Calu3 (cell line): ENCODE measurements at regions not wholly inside any gene's neighbourhood (a gene's known extent, or its start where the extent isn't known, plus 50 kb on each side); places are given as distances from the start of the nearest gene placed in this dataset.

Experiments
- BruUV-seq: library from RNA; stranded (reverse); fragments of 400-500 nt; replicated peaks from 2 replicates; lab custom pipeline; 2021; lab: Mats Ljungman, UMichigan
- CTCF ChIA-PET: fragments of 300-600 bp; sonication (Branson Sonifier 250); formaldehyde crosslinking; loops from one replicate; lab custom pipeline; 2022; ENCODE audit warnings: antibody characterized with exemption; lab: Charles Lee
- DNase-seq: peaks from one replicate; pipeline ENCODE4 v3.0.0; 2022
- H3K27ac Mint-ChIP-seq: one replicate; pipeline ENCODE4 v1.8.0; 2022; ENCODE audit warnings: mixed read lengths; ENCODE audit not compliant: unreplicated experiment
- H3K27me3 Mint-ChIP-seq: one replicate; pipeline ENCODE4 v1.8.0; 2022; ENCODE audit warnings: mixed read lengths; ENCODE audit not compliant: unreplicated experiment
- H3K36me3 Mint-ChIP-seq: one replicate; pipeline ENCODE4 v1.8.0; 2022; ENCODE audit warnings: mild to moderate bottlenecking, moderate library complexity, mixed read lengths; ENCODE audit not compliant: insufficient read depth, unreplicated experiment
- H3K4me1 Mint-ChIP-seq: one replicate; pipeline ENCODE4 v1.8.0; 2022; ENCODE audit warnings: mild to moderate bottlenecking, low read depth, mixed read lengths; ENCODE audit not compliant: unreplicated experiment
- H3K4me3 Mint-ChIP-seq: one replicate; pipeline ENCODE4 v1.8.0; 2022; ENCODE audit warnings: mild to moderate bottlenecking, low read depth, moderate library complexity, mixed read lengths; ENCODE audit not compliant: unreplicated experiment
- H3K9me3 Mint-ChIP-seq: one replicate; pipeline ENCODE4 v1.8.0; 2022; ENCODE audit warnings: low read depth, mixed read lengths; ENCODE audit not compliant: unreplicated experiment
- intact Hi-C: fragments of 100-400 bp; cut with micrococcal nuclease; formaldehyde crosslinking; loops from one replicate; pipeline ENCODE4 v1.10.0; 2022; ENCODE audit not compliant: unreplicated experiment
- TF ChIP-seq, protein P1 (sequence below): fragments of 200-600 bp; IDR thresholded peaks from one replicate; pipeline ENCODE4 v1.8.0; 2022; ENCODE audit warnings: antibody characterized with exemption; ENCODE audit not compliant: unreplicated experiment

DNA sequence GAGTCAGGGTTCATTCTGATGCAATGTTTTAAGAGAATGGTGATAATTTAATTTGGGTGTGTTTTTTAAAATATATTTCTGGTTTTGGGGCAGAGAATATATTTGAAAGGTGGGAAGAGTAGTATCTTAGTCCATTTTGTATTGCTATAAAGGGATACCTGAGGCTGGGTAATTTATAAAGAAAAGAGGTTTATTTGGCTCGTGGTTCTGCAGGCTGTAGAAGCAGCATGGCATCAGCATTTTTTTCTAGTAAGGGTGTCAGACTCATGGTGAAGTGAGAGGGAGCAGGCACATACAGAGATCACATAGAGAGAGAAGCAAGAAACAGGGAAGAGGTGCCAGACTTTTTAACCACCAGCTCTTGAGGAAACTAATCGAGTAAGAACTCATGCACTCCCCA is 152.7 kb downstream of the SHOX2 start:
- intact Hi-C loops, result no loop called here
- no TSS peak for BruUV-seq
- no peaks in the 10 kb centered on the region for H3K9me3 Mint-ChIP-seq
- H3K36me3 Mint-ChIP-seq, result no peaks in the 10 kb centered on the region
- H3K27ac Mint-ChIP-seq, result no peak overlapping the region
- H3K4me3 Mint-ChIP-seq, result no peak overlapping the region
- DNase-seq, result no peak
- CTCF ChIA-PET, result interaction anchor here (0.6 kb wide), 1 partner anchor 82 kb away, joined by 3 read pairs; no protein-coding TSS in a partner anchor
- no peaks in the 10 kb centered on the region for H3K27me3 Mint-ChIP-seq
- H3K4me1 Mint-ChIP-seq, result no peaks in the 10 kb centered on the region
- TF ChIP-seq, protein P1, sequence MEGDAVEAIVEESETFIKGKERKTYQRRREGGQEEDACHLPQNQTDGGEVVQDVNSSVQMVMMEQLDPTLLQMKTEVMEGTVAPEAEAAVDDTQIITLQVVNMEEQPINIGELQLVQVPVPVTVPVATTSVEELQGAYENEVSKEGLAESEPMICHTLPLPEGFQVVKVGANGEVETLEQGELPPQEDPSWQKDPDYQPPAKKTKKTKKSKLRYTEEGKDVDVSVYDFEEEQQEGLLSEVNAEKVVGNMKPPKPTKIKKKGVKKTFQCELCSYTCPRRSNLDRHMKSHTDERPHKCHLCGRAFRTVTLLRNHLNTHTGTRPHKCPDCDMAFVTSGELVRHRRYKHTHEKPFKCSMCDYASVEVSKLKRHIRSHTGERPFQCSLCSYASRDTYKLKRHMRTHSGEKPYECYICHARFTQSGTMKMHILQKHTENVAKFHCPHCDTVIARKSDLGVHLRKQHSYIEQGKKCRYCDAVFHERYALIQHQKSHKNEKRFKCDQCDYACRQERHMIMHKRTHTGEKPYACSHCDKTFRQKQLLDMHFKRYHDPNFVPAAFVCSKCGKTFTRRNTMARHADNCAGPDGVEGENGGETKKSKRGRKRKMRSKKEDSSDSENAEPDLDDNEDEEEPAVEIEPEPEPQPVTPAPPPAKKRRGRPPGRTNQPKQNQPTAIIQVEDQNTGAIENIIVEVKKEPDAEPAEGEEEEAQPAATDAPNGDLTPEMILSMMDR, result no peak

DNA sequence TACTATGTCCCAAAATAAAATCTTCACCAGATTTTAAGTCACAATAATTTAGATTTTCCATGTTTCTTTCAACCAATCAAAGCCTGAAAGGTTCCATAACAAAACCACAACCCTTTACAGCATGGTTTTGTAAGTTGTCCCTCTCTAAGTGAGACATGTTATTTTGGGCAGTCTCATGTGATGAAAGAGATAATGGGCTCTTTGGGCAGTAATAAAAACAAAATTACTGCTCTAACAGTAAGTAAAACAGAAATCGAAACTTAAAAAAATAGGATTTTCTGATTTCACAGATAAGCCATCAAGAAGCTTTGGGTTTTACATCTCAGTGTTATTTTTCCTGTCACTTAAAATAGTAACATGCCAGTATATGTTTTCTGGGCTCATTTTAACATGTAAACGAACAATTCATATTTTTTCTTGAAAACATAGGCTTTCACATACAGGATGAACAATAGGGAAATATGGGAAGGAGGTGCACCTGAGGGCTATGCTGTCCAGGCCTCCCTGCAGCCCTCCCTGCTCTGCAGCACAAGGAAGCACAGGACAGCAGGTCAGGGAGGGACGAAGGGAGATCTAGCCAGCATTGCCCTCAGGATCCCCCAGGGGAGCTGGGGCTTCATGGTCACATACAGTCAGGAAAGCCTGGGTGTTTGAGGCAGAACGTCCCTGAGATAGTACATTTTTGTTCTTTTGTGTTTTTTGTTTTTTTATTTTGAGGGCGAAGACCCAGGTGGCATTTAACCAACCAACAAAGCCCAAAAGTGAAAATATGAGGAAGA is 157.4 kb downstream of the SHOX2 start:
- CTCF ChIA-PET, result no interaction called here
- H3K4me3 Mint-ChIP-seq, result no peak overlapping the region
- no peaks in the 10 kb centered on the region for H3K36me3 Mint-ChIP-seq
- H3K9me3 Mint-ChIP-seq, result no peaks in the 10 kb centered on the region
- no peaks in the 10 kb centered on the region for H3K4me1 Mint-ChIP-seq
- H3K27ac Mint-ChIP-seq, result no peak overlapping the region
- intact Hi-C loops, result no loop called here
- H3K27me3 Mint-ChIP-seq, result no peaks in the 10 kb centered on the region
- DNase-seq, result no peak
- no TSS peak for BruUV-seq
- TF ChIP-seq, protein P1, result no peak

DNA sequence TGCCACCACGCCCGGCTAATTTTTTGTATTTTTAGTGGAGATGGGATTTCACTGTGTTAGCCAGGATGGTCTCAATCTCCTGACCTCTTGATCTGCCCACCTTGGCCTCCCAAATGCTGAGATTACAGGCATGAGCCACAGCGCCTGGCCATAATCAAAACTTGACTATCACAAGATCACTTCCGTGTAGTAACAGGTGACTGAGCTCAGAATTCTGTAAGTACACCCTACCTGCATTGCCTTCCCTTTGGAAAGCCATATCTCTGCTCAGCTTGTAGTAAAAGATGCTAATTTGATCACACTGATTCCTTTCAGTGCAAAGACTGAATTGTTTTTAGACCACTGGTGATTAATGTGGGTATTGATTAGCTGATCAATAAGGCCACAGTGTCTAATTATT is 167.1 kb downstream of the SHOX2 start:
- BruUV-seq, result no TSS peak
- DNase-seq, result no peak
- Mint-ChIP-seq H3K36me3 (no peaks in the 10 kb centered on the region), H3K4me3 (no peak overlapping the region), H3K4me1 (no peaks in the 10 kb centered on the region), H3K27me3 (no peaks in the 10 kb centered on the region), H3K27ac (no peak overlapping the region), H3K9me3 (no peaks in the 10 kb centered on the region)
- TF ChIP-seq, protein P1, result no peak
- CTCF ChIA-PET, result interaction anchor here (0.6 kb wide), 1 partner anchor 17 kb away, joined by 3 read pairs; no protein-coding TSS in a partner anchor
- intact Hi-C loops, result loop anchor here (5.0 to 10.0 kb wide), 2 partner anchors 376 to 493 kb away; no protein-coding TSS in a partner anchor

DNA sequence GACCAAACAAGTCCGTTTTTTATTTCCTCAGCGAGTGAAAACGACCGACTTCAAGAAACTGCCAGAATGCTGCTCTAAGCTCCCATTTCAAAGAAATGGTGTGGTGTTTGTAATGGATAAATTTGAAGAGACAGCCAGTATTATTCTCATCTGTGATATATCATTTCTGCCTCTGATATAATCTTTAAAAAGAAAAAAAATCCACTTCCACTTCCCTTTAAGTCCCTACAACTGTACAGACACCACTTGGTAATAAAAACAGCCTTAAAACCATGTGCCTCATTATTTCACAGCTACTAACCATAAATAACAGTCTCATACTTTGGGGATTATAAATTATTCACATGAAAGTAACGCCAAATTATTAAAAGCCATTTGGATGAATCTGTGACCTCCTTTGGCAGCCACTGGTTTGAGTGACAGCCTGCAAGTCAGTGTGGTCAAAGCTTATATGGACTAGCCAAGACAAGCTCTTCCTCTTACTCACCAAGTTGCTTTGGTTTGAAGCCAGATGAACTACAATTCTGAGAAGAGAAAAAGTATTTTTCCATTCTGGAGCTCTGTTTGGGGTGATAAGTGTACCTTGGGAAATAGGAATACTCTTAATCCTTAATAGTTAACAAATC is 168.0 kb downstream of the SHOX2 start:
- CTCF ChIA-PET, result interaction anchor here (0.6 to 0.7 kb wide), 2 partner anchors 16 to 264 kb away, joined by 3 to 4 read pairs; no protein-coding TSS in a partner anchor
- Mint-ChIP-seq H3K4me1 (no peaks in the 10 kb centered on the region), H3K27ac (no peak overlapping the region), H3K9me3 (no peaks in the 10 kb centered on the region), H3K4me3 (no peak overlapping the region), H3K36me3 (no peaks in the 10 kb centered on the region), H3K27me3 (no peaks in the 10 kb centered on the region)
- intact Hi-C loops, result loop anchor here (5.0 to 10.0 kb wide), 2 partner anchors 377 to 494 kb away; no protein-coding TSS in a partner anchor
- no TSS peak for BruUV-seq
- TF ChIP-seq, protein P1, result no peak
- DNase-seq, result no peak
